ENCODE measurements at regions not wholly inside any gene's neighbourhood (a gene's known extent, or its start where the extent isn't known, plus 50 kb on each side); places are given as distances from the start of the nearest gene placed in this dataset.

DNA sequence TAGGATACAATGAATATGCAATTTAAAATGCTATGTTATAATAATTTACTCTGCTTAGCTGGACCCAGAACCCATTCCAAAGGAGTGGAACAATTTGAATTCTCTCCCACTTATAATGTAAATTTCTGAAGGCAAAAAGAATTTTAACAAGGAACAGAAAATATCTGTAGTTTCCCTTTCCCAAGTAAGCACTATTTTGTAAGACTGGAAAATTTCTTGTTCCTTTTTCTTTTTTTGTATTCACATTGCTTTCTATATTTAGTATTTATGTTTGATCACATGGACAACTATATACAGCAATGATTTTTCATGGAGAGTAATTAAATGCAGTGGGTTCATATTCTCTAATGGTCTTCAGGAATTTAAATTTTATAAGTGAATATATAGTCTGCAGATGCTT lies 127.4 kb downstream of the GPR85 start:
- Histone ChIP-seq H2BK120ac (ENCODE audit: low read depth, low read length, poor library complexity, severe bottlenecking) (no peak overlapping the region), H2AFZ (ENCODE audit: low read length) (no peak overlapping the region), H2BK5ac (ENCODE audit: insufficient read length, low read length) (no peak overlapping the region), H3K4me2 (ENCODE audit: insufficient read depth, insufficient read length, low read length) (no peak overlapping the region), H2AK5ac (ENCODE audit: insufficient read length, low read length) (no peak overlapping the region), H4K5ac (ENCODE audit: insufficient read length, low read depth, low read length) (no peak overlapping the region), H3K9me3 (ENCODE audit: control insufficient read depth, low read depth, low read length) (no peaks in the 10 kb centered on the region), H3K4me1 (ENCODE audit: insufficient read depth, low read length) (no peaks in the 10 kb centered on the region), H2BK12ac (ENCODE audit: insufficient read length, low read depth, low read length) (no peak overlapping the region), H2BK15ac (ENCODE audit: low read depth, low read length) (no peak overlapping the region), H2BK20ac (ENCODE audit: low read depth, low read length, poor library complexity, severe bottlenecking) (no peak overlapping the region), H3K27me3 (ENCODE audit: insufficient read depth, low read length) (no peaks in the 10 kb centered on the region), H3K79me1 (ENCODE audit: insufficient read depth, low read depth, low read length, poor library complexity, severe bottlenecking) (no peaks in the 10 kb centered on the region), H4K20me1 (ENCODE audit: control insufficient read depth, insufficient read depth, insufficient read length) (no peaks in the 10 kb centered on the region), H3K23me2 (ENCODE audit: insufficient read length, low read depth, low read length, poor library complexity, severe bottlenecking) (no peaks in the 10 kb centered on the region), H3K14ac (ENCODE audit: insufficient read depth, low read length) (no peak overlapping the region), H3K27ac (ENCODE audit: insufficient read length, low read depth, low read length) (no peak overlapping the region), H3K9ac (ENCODE audit: extremely low read depth, insufficient read length, low read length) (no peak overlapping the region), H3K23ac (ENCODE audit: insufficient read length, low read depth, low read length) (no peak overlapping the region), H3T11ph (ENCODE audit: low read length) (no peak overlapping the region), H4K91ac (ENCODE audit: insufficient read length, low read depth, low read length) (no peak overlapping the region), H4K8ac (replicated peaks; ENCODE audit: insufficient read length, low read depth, low read length) (no peak overlapping the region), H3K56ac (ENCODE audit: insufficient read length, low read depth, low read length) (no peak overlapping the region), H3K4ac (ENCODE audit: low read depth, low read length) (no peak overlapping the region), H3K18ac (ENCODE audit: insufficient read length, low read depth, low read length) (no peak overlapping the region), H3K79me2 (ENCODE audit: insufficient read depth, low read length) (no peaks in the 10 kb centered on the region)
- Mint-ChIP-seq H3K9me3 (no peaks in the 10 kb centered on the region), H3K36me3 (ENCODE audit: insufficient read depth in 1 of 3, low read depth in 3 of 3) (no peaks in the 10 kb centered on the region), H3K4me1 (no peaks in the 10 kb centered on the region), H3K27ac (no peak overlapping the region), H3K4me3 (no peak overlapping the region), H3K27me3 (ENCODE audit: low read depth) (no peaks in the 10 kb centered on the region; the same call in none of the 2 replicates)
- TF ChIP-seq, protein P1, sequence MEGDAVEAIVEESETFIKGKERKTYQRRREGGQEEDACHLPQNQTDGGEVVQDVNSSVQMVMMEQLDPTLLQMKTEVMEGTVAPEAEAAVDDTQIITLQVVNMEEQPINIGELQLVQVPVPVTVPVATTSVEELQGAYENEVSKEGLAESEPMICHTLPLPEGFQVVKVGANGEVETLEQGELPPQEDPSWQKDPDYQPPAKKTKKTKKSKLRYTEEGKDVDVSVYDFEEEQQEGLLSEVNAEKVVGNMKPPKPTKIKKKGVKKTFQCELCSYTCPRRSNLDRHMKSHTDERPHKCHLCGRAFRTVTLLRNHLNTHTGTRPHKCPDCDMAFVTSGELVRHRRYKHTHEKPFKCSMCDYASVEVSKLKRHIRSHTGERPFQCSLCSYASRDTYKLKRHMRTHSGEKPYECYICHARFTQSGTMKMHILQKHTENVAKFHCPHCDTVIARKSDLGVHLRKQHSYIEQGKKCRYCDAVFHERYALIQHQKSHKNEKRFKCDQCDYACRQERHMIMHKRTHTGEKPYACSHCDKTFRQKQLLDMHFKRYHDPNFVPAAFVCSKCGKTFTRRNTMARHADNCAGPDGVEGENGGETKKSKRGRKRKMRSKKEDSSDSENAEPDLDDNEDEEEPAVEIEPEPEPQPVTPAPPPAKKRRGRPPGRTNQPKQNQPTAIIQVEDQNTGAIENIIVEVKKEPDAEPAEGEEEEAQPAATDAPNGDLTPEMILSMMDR (conservative IDR thresholded peaks at IDR 0.05): no peak
- DNase-seq: no peak
